Nucleus accumbens (tissue), 56 donors: ENCODE measurements at regions not wholly inside any gene's neighbourhood (a gene's known extent, or its start where the extent isn't known, plus 50 kb on each side); places are given as distances from the start of the nearest gene placed in this dataset.

ENCODE experiments used
- DNase-seq, 56 donors: peaks; one replicate each; lab custom pipeline; 2025; lab: John Stamatoyannopoulos, UW

DNA sequence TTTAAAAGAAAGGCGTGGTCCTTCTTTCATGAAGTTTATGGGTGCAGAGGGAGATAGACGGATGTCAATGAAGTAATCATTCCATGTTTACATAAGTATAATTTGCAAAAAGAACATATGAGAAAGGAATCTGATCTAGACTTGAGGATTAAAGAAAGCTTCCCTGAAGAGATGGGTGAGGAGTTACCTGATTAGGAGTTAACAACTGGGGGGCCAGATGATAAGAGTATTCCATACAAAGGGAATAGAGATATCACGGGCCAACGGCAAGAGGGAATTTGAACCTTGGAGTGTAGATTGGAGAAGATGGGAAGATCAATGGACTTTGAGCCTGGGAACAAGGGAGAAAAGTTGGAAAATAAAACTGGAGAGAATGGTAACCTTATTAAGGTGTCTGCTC lies 1959.9 kb upstream of the WWC1 start:
- DNase-seq = no peak

DNA sequence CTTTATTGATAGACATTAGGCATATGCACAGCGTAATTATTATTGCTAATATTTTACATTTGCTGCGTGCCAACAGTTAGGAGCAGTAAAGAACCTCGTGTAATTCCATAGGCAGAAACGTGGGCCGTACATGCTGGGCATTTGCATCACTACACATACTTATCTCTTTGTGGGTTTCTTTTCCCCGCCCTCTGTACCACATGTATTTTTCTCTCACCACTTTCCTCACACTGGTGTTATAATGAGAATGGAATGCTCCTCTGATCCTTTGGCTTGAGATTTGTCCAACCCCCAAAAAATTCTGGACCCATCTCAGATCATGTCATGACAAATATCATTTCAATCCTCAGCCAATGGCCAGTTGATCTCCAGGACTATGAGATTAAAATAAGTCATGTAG lies 1952.6 kb upstream of the WWC1 start:
- no peak for DNase-seq

DNA sequence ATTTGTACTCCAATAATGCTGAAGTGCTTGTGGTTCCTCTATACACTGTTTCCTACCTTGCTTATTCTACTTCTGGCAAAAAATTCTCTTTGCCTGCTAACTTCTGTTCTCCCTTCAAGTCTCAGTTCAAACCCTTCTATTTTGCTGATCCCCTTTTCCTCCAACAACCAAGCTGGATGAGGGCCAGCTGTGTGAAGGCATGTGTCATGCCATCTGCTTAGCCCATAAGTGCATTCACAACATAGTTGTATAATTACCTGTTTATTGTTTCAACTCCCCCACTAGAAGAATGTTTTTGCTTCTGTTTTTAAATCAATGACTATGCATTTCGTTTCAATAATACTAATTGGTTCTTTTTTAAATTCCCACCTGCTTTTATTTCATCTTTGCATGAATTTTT lies 1951.4 kb upstream of the WWC1 start:
- no peak for DNase-seq

DNA sequence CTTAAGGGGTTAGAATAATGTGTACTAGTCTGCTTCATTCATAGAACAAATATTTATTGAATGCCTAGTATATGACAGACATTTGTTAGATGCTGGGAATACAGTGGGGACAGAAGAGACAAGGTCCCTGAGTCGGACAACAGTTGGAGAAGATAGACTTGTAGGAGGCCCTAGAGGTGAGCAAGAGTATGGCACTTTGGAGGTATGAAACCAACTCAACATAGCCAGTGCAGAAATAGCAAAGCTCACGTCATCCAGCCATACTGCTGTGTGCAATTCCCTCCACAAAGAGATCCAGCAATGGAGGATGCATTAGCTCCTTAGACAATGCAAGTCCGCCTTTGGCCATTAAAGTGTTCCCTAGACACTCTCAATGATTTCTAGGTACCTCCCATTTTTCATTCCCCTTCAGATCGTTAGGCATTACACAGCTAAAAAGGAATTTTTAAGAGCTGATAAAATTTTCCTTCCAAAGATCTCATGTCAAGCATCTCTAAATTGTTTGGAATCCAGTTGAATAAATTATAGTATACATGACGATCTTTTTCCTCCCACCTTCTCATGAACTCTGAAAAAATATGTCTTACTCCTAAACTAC lies 1949.6 kb upstream of the WWC1 start:
- DNase-seq = no peak

DNA sequence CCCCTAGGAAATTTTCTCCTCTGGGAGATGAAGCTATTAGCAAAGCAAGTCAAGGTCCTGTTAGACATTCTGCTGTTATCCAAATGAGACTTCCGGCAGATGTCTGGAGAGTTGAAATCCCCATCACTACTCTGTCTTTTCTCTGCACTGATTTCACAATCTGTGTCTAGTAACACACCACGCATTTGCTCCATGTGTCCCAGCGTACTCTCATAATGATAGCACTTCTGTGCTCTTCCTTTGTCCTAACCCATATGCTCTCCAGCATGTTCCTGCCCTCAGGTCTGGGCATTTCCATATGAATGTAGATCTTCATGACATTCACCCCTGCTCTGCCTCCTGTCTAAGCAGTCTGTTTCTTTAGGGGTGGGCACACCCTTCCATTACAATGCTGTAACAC lies 1949.0 kb upstream of the WWC1 start:
- DNase-seq = no peak

DNA sequence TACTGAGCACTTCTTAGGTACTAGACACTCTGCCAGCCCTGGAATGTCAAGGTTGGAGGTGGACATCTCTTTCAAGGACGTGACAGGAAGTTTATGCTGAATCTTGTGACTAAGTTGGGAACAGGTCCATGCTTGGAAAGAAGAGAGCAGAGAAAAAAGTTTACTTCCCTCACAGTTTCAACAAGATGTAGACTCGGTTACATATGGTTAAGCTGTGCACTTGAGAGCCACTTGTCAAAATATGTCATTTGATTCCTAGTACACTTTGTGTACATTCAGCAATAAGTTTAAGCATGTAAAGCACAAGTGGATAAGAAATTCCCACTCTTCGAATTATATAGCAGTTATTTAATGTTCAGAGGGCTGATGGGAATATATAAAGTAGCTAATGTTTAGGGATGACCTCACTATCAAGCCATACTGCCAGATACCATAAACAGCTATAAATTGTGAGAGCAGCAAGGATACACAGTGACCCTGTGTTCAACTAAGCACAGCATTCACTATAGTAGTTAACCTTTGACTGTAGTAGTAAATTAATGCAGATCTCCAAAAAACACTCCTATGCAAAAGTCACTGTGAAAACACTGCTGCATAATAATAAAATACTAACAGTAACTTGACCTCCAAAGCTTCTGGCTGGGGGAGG lies 1944.6 kb upstream of the WWC1 start:
- DNase-seq = no peak

DNA sequence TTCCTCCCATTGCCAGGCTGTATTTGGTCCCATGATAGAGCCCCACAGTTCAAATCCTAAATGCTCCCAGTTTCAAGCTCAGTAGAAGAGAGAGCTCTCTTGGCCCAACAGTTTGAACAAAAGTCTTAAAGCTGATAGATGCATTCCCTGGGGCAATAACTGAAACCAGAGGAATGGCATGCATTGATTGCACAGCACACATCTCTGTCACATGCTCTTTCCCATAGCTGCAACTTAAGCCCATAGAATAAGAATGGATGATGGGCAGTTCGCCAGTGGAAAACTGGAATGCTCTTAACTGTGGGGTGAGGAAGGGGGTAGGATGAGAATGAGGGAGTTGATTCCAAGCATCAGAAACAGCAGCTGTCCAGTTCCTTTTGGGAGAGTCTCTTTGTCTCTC lies 1942.4 kb upstream of the WWC1 start:
- no peak for DNase-seq

DNA sequence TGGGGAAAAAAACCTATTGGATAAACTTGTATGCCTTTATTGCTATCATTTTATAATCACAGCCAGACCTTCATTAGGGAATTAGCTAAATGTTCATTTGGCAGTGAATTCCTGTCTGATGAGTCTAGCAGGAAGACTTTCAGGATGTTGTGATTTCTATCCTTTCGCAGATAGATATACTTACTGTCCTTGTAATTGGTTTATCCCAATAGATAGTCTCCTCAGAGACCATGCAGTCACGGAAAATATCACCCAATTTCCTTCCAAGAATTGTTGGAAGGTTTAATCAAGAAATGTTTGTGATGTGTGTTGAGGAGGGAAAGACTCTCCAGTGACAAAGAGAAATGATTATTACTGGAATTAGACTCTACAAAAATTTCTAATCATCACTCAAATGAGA lies 1937.9 kb upstream of the WWC1 start:
- no peak for DNase-seq

DNA sequence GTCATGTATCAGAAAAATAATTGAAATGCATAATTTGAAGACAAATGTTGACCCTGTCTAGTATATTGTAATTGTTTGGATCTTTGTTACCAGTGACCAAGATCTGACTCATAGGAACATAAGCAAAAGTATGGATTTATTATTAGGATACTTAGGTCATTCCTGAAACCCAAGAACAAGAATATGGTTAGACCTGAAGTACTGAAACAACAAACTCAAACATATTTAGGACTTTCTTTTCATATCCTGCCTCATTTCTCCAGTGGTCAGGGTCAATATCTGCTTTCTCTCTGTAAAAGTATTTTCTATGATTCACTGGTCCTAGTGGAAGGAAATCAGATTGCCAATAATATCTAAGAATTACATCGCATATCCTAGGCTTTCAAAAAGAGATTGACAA lies 1937.1 kb upstream of the WWC1 start:
- no peak for DNase-seq

DNA sequence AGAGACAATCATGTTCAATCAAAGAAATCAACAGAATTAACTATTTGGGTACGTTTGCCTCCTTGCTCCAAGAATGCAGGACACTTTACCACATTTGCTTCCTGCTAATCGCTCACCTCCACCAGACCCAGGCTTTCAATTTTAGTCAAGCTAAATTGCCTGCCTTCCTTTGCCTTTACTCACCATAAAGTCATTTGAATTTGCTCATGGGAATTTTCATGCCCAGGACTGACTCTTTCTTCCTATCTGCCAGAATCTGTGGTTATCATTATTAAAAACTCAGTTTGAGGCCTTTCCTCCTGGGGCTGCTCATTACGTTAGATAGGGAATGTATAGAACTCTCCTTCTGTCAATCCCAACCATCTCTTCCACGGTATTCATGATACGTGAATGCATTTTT lies 1935.3 kb upstream of the WWC1 start:
- DNase-seq = no peak

DNA sequence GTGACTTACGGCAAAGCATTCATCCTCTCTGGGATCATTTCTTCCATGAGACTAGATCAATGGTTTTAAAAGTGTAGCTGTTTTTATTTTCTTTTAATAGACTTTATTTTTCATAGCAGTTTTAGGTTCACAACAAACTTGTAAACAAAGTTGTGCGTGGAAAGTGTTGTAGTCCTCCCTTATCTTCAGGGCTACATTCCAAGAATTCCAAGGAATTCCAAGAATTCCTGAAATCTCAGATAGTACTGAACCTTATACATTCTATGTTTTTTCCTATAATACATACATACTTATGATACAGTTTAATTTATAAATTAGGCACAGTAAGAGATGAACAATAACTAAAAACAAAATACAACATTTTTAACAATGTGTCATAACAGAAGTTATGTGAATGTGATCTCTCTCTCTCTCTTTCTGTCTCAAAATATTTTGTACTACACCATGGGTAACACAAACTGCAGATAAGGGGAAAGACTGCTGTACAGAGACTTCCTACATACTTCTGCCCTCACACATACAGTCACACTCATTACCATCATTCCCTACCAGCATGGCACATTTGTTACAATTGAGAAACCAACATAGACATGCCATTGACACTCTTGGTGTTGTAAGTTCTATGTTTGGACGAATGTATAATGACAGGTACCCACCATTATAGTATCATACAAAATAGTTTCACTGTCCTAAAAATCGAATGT lies 1933.2 kb upstream of the WWC1 start:
- no peak for DNase-seq

DNA sequence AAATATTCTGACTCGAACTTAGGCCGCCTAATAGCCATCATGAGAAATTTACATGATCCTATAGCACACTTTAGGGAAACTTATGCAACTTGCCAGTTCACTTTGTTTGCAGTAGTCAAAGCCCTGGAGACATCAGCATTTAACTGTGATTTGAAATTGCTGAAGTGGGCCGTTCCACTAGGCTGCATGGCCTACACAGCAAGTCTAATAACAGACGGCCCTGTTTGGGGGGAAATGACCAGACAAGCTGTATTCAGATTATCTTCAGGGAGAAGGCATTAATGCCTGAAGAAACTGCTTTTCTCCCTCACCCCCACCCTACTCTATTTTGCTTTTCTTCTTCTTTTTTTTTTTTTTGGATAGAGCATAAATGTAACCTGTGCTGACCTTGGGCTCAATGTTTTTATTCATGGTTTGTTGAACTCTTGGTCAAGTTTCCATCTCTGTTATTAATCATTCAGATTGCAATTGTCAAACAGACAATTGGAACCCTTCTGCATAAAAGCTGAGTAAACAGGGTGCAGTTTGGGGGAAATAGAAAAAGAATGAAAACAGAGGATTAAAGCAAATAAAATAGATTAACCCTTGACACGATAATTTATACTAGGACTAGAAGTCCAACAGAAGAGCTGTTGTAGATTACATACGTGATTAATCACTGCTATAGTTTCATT lies 1928.2 kb upstream of the WWC1 start:
- no peak for DNase-seq

DNA sequence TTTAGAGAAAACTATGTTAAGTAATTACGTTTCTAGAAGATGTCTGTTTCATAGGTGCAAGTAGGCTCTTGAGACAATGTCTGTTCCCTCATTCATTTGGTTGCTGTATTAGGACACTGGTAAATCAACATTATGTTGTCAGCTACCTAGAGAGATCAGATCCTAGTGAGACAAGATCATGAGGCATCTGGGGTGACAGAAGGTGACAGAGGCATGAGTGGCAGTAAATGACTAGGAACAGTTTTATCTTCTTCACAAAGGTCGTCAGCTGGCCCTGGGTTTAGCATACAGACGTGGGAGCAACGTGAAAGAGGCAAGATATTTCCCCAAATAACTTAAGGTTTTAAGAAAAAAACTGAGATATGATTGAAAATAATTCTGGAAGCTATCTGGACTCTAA lies 1926.3 kb upstream of the WWC1 start:
- no peak for DNase-seq

DNA sequence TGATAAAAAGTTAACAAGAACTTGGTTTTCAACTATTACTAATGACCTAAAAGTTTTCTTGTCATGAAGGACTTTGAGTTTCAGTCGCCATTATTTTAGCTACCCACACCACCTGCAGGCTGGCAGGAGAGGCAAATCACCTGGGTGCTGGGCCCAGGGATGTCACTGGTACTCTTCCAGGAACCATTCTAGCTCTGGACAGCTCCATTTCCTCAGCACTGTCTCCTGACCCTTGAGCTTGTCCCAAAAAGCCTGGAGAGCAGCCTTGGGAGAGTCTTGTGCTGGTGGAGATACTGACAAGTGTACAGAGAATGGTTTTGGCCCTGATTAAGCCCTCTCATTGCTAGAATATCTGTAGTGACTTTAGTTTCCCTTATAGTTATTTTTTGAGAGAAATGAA lies 1924.1 kb upstream of the WWC1 start:
- DNase-seq = no peak

DNA sequence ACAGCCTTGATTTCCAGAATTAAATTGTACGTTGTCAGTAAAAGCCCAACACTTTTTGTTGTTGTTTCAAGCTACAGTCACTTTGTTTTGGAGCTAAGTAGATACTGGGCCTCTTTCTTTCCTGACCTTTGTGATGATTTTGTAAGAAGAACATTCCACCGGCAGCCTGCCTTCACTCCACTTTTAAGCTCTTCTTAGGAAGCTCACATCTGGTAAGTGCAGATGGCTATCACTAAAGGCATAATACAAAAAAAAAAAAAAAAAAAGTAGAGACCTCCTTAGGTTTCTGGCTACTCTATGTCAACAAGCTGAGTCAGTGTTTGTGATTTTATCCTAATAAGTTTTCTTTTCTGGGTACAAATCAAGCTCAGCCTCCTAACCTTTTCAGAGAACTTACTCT lies 1922.1 kb upstream of the WWC1 start:
- no peak for DNase-seq

DNA sequence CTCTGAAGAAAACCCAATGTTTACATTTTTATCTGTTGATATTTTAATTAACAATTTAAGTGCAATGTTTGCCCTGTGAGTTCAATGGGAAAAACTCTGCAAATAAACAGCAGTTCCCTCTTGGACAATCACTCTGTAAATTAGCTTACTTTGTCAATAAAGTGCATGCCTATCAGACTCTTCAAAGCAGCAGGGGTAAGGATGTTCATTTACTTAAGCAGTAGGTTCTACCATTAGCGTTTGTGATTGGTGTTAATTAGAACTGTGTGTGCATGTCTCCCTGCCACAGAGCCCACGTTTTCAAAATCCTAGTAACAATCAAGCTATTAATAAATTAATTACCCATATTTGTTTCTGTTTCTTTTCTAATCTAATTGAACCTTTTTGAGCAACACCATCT lies 1921.6 kb upstream of the WWC1 start:
- DNase-seq = no peak

DNA sequence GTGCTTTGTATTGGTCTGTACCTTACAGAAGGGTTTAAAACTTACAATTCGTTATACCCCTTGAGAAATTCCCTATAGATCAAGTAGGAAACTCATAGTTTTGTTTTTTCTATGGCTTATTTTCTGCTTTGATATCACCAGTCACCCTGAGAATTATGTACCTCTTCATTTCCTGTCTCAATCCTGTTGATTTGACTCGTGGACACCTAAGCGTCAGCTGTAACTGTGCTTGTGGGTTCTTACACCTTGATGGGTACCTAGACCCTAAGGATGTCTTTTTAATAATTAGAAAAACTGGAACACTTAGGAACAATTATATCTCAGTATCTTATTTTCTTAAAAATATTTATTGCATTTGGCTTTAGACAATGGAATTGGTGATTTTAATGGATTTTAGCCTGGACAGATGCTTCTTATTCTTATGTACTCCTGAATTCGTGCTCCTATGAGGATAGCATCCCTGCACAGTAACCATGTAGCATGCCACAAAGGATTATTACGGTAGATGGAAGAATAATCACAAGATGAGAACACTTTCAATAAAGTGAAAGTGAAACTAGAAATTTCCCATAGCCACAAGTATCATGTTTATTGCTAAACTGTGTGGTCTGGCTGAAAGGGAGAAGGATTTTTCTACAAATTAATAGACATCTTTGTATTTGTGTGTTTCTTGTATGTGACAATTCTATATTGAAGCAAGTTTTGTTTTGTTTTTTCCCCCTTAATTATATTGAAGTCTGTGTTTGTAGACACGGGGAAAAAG lies 1920.3 kb upstream of the WWC1 start:
- DNase-seq = no peak

DNA sequence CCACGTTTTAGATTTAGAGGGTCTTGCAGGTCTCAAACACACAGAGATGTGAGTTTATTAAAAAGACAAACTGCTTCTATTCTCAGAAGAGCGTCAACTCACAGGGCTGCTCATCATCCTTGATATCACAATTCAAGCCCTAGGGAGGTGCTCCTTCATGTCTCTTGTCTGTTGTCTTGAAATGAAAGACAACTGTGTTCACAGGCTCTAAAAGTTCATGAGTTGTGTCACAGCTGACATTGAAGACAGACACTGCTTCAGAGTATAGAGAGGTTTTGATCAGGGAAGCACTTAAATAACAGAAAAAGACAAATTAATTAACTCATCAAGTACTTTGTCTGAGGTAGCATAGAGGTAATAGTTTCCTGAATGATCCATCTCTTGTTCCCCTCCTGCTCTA lies 1917.6 kb upstream of the WWC1 start:
- no peak for DNase-seq

DNA sequence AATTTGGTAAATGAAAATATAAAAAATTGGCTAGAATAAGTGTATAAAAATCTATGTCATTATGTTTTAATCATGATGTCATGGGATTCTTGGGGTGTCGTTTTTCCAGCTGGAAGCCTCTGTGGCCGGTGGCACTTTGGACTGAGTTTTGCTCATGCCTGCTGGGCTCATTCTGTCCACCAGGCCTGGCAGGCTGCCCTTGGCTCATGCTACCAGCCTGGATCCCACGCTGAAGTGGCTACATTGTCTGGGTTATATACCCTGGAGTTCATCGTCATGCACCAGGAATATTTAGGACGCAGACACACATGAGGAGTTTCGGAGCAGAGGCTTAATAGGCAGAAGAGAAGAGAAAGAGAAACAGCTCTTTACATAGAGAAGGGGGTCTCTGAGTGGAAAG lies 1913.7 kb upstream of the WWC1 start:
- peak in 3 of 56 donors; percentile 5 to 27 (median 16) for DNase-seq

DNA sequence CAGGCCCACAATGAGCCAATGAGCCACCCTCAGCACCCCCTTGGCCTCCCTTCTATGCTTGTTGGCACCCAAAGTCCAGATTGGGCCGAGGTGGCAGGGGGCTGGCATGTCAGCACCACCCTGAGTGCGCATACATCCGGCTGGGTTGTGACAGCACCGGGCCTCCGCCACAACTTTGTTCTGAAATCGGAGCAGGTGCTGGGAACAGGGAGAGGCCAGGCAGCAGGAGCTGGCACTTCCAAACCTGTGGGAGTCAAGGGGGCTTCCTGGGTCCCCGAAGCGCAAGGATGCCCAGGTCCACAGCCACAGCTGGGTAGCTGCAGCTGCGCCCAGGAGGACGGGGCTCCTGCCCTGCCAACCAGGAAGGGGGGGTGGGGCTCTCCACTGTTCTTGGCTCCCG lies 1911.9 kb upstream of the WWC1 start:
- DNase-seq = no peak

DNA sequence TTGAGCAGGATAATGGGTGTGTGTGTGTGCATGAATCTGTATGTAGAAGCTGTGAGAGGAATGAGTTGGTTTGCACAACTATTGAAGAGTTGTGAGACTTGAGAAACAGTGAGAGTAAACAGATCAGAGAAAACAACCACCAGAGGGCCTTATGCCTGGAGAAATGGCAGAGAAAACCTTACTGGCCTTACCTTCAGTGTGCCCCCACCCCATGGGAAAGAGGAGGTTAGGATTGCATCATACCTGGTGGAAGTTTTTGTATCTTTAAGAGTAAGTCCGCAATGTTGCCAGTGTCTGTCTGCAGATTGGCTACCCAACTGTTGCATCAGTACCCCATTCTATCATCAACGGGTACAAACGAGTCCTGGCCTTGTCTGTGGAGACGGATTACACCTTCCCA lies 1909.4 kb upstream of the WWC1 start:
- no peak for DNase-seq
